Stimulated activated CD4-positive, alpha-beta T cell treated with anti-CD3 and anti-CD28 coated beads, TNF-alpha, amount 100 ng/mL, for 24 hours (primary cell): ENCODE measurements at regions not wholly inside any gene's neighbourhood (a gene's known extent, or its start where the extent isn't known, plus 50 kb on each side); places are given as distances from the start of the nearest gene placed in this dataset.
"Not testable (repeated sequence)": the region's sequence is repeated elsewhere in the genome, so short reads cannot be mapped to it uniquely, and the experiment has no call there.

Source experiments
- DNase-seq, 3 experiments: peaks; one replicate each; pipeline ENCODE4 v3.0.0-alpha.2; 2020; ENCODE audit warnings: low read depth in 3 of 3

DNA sequence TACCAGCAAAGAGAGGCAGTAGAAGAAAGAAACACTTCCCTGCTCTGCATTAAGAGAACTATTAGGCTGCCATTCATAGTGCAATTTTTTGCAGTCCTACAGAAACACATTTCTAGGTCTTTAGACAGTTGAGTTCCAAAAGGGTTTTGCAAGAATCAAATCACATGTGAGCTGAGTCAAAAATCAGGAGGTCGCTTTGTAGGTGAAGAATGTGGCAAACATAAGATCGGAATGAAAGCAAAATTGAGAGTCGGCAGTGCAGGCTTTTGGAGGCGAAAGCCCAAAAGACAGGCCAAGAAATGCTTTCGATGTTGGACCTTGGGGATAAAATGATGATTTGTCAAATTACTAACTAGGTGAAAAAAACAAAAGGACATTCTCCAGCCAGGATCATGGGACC is 213.5 kb upstream of the NRIP1 start:
- no peak for DNase-seq

DNA sequence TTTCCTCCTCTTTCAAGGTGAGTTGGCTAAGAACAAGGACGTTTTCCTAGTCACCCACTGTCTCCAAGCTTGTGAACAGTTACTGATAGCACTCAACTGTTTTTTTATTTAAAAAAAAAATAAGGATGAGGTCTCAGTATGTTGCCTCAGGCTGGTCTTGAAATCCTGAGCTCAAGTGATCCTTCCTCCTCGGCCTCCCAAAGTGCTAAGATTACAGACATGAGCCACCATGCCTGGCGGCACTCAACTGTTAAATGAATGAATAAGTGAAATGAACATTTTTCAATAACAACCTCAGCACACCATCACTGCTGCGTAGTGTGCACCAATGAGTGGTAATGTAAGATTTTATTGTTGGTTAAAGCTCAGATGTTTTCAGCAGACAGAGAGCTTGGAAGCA is 214.1 kb upstream of the NRIP1 start:
- DNase-seq: no peak

- no peak for DNase-seq
These were observed 214.7 kb upstream of the NRIP1 start for GRCh38 chr21:15279482-15279881.

GRCh38 chr21:15281714-15282113 is 216.9 kb upstream of the NRIP1 start:
- DNase-seq: no peak

GRCh38 chr21:15282665-15283064 is 217.9 kb upstream of the NRIP1 start:
- DNase-seq: no peak

- no peak for DNase-seq
These were observed 218.3 kb upstream of the NRIP1 start for GRCh38 chr21:15283138-15283537.

GRCh38 chr21:15283789-15284188 is 219.0 kb upstream of the NRIP1 start:
- no peak for DNase-seq

GRCh38 chr21:15285556-15285955 is 220.8 kb upstream of the NRIP1 start:
- no peak for DNase-seq

DNA sequence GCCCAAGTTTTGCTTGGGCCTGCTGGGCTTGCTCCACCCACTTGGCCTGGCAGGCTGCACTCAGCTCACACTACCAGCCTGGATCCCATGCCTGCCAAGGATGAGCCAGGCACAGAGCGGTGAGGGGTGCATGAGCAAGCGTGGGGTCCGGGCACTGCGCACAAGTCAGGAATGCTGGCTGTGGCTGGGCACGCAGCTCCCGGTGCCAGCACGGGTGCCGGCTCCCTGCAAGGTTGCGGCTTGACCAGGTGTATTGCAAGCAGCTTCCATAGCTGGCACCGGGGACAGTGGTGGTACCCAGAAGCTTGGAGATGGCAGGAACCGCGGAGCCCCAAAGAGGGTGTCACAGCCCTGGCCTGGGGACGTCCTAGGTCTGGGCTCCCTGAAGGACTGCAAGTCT is 224.4 kb upstream of the NRIP1 start:
- no peak for DNase-seq

DNA sequence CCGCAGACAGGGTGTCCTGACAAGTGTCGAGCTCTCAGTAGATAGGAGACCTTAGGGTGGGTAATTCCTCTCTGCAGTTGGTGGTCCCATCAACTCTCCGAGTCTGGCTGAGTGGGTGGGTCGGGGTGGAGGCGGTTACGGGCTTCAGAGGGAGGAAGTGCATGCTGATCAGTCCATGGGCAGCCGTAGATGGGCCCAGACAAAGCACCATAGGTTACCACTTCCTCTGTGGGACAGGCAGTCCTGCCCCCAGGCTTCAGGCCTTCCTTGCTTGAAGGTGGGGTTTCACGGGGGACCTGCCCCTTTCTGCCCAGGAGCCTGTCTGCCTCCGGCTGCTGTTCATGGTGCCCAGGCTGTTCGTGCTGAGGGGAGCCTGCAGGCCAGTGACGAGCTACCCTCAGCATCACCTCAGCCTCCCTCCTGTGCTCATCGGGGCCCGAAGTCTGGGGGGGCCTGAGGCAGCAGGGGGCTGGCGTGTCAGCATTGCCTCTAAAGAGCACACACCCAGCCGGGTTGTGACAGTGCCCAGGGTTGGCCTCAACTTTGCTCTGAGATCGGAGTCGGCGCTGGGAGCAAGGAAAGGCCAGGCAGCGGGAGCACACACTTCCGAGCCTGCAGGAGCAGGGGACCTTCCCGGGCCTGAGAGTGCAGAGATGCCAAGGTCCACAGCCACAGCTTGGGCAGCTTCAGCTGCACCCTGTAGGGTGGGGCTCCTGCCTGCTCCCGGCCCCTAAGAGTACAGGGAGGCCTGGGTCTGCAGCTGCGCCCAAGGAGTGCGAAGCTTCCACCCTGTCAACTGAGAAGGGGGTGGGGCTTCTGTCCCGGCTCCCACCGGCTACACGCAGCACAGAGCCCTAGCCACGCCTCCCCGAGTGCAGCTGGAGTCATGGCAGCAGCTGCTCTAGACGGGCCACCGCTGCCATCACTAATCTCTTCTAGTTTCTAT is 225.4 kb upstream of the NRIP1 start:
- DNase-seq: no peak

DNA sequence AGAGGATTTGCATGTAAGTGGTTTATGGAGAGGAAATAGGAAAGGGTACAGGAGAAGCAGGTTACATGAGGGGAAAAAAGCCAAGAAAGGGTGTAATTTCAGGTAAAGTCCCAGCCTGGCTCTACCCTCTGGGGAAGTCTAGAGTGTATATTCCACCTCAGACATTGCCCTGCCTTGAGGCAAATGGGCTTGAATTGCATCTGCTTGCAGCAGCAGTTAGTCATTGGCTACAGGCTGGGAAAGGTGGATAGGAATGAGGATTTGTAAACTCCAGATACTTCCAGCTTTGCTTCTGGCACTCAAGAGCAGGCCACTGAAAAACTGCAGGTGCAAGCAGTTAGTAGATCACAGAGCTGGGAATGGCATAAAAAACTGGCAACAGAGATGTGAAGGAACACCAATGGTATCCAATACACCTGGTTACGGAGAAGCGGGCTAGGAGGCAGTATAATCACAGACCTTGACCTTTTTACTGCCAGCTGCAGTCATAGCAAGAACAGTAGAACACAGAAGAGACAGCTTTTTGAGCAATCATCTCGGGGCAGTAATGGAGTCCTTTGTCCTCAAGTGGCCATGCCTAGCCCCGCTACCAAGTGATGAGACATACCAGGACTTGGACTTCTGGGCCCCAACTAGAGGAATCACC is 226.9 kb upstream of the NRIP1 start:
- DNase-seq: no peak

- no peak for DNase-seq
These were observed 228.4 kb upstream of the NRIP1 start for GRCh38 chr21:15293240-15293639.

DNA sequence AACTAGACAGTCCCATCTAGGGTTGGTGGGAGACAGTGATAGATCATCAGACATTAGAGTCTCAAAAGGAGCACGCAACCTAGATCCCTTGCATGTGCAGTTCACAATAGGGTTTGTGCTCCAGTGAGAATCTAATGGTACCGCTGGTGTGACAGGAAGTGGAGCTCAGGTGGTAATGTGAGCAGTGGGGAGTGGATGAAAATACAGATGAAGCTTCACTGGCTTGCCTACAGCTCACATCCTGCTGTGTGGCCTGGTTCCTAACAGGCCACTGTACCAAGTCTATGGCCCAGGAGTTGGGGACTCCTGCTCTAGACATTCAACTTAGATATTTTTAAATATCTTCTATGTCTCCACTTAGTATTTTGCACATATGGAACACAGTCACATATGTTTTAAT is 231.1 kb upstream of the NRIP1 start:
- DNase-seq: no peak

DNA sequence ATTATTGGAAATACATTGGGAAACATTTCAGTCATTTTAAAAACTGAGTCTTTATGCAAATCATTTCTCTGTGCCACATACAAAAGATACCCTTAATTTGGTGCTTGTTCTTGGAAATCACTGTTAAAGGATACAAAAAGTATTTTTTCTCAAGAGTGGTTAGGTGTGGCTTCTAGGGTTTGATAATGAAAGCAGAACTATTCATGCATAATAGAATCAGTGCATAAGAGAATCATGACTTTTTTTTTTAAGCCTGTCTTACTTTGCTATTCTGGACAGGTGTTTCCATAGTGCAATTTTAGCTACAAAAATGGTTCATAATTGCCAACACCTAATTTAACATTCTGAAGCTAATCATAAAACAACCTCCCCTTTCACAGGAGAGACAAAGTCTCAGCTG is 233.0 kb upstream of the NRIP1 start:
- no peak for DNase-seq

DNA sequence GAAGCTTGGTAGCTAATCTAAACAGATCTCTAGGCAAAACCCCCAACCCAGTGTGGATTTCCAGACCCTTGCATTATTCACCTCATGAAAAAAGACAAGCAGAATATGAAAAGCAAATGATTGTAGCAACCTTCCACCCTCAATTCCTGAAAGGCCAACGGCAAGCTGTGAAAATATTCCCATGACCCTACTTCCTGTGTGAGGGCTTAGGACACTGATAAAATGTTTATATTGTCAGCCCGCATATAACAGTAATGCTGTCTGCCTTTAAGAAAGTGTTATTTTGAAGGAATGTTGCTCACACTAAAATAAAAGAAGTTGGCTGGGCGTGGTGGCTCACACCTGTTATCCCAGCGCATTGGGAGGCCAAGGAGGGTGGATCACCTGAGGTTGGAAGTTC is 233.5 kb upstream of the NRIP1 start:
- DNase-seq: no peak

DNA sequence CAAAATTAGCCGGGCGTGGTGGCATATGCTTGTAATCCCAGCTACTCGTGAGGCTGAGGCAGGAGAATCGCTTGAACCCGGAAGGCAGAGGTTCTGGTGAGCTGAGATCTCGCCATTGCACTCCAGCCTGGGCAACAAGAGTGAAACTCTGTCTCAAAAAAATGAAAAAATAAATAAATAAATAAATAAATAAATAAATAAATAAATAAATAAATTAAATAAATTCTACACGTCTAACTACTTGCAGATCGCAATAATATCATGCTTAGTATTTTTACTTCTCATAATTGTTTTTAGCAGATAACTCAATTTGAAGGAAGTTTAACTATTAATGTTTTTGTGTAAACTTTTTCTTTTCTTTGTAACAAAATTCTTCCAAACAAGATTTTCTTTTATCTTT is 234.0 kb upstream of the NRIP1 start:
- not testable (repeated sequence) for DNase-seq

DNA sequence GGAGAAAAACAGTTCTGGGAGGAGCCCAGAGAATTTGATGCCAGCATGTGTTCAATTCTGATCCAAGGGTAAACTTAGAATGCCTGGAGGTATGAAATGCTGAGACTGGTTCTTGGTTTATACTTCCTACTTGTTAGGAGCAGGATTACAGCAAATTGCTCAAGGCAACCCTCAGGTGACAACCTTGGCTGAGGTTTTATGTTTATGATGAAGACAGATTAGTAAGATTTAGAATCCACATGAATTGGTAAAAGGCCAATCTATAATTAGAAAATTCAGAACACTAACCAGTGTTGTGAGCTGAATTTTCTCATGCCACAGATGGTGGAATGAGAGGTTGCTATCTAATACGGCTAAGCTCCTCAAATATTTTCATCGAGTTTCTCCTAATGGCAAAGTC is 235.3 kb upstream of the NRIP1 start:
- no peak for DNase-seq

DNA sequence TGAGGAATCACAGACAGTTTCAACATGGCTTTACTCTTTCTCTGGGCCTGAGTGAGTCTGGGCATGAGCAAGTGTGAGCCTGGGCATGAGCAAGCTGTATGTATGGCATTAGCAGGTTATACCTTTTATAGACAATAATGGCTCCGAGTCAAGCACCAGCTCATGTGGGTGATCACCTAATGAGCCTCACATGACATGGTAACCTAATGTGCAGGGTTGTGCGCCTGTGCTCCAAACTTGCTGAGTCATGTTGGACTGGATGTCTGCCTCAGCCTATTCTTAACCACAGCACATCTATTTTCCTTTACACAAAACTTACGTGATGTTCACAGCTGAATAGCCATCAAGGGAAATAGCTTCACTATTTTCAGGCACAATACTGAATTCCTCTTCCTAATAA is 236.2 kb upstream of the NRIP1 start:
- DNase-seq: no peak

DNA sequence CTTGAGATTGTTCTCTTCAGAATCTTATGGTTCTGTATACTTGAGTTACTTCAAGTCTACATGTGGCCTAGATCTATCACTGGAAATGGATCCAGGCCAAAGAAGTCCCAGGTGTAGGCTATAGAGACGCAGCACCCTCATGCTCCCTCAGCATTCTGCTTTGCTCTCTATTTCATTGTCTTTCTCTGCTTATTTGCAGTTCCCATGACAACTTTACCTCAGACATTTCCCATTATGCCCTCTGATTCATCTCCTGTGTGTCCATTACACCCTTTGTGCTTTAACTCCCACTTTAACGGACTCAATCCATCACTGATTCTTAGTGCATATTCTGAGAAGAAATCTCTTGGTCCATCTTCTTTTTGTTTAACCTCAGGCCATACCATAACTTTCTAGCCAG is 236.9 kb upstream of the NRIP1 start:
- no peak for DNase-seq

DNA sequence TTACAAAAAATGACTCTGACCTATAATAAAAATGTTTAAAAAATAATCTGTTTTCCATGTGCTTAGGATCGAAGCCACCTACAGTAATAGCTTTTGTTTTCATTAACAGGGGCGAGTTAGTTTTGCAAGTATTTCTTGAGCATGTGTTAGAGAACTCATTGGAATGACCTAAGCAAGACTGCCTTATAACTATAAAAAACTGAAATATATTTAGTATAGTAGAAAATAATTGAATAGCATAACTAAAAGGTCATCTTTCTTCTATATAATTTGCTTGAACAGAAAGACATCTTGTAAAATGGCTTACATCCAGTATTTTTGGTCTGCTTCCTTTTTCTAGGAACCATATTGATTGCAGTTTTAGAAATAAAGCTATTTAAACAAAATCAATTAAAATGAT is 241.5 kb upstream of the NRIP1 start:
- no peak for DNase-seq

GRCh38 chr21:15308333-15308732 is 243.5 kb upstream of the NRIP1 start:
- DNase-seq: no peak

DNA sequence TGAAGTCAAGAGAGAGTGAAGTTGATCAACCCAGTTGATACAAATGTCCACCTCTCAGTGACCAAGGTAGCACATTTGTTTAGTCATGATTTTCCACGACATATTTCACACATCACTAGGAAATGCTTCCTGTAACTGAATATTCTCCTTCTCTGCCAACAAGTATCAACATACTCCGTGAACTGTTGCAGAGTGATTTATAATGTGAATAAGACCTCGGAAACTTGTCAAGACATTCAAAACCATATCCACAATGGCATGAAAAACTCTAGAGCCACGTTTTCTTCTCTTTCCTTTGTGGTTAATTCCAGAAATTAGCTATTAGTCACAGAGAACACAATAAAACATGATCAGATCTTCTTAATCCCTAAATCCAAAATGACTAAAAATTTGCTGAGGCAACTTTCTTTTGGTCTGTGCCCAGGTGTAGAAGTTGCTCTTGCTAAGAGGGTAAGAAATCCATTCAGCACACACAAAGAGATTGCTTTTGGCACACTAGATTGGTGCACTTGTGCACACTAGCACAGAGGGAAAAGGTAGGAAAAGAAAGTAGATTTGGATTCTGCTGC is 244.3 kb upstream of the NRIP1 start:
- DNase-seq: no peak

- no peak for DNase-seq
These were observed 244.9 kb upstream of the NRIP1 start for GRCh38 chr21:15309721-15310120.
